ENCODE measurements at regions not wholly inside any gene's neighbourhood (a gene's known extent, or its start where the extent isn't known, plus 50 kb on each side); places are given as distances from the start of the nearest gene placed in this dataset.

DNA sequence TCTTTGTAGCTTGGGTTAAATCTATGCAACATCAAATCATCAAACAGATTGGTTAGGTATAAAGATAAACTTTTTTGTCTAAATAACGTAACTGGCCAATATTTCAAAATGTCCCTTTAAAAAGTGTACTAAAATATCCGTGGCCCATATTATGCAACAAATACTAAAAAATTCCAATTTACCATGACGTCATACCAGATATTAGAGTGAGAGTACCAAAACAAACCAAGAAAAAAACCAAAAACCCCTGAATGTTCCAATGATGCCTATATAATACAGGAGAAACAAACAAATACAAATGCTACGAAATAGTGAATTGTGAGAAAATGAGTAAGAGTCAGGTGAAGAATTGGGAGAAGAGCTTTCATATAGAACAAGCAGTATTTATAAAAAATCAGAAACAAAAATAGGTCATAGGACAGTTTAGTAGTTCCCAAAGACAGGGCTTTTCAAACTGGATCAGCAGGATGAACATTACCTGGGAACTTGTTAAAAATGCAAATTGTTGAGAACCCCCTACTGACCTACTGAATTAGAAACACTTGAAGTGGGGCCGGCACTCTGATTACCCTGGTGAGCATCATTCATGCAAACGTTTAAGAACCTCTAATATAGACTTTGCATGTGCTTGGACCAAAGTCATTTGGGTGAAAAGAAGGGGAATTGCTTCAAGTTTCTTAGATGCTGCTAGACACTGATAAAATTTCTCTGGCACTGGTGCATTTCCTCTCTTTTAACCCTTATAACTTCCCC lies 753.7 kb downstream of the DSC3 start:
- Histone ChIP-seq H3K9me3 (no peaks in the 10 kb centered on the region), H3K27me3 (ENCODE audit: low read depth) (no peaks in the 10 kb centered on the region), H3K27ac (no peak overlapping the region), H3K36me3 (no peaks in the 10 kb centered on the region), H3K4me1 (no peaks in the 10 kb centered on the region), H3K4me3 (no peak overlapping the region)
- intact Hi-C loops (cut with DNase I) = no loop called here
- no peak for ATAC-seq
- TF ChIP-seq, protein P1, sequence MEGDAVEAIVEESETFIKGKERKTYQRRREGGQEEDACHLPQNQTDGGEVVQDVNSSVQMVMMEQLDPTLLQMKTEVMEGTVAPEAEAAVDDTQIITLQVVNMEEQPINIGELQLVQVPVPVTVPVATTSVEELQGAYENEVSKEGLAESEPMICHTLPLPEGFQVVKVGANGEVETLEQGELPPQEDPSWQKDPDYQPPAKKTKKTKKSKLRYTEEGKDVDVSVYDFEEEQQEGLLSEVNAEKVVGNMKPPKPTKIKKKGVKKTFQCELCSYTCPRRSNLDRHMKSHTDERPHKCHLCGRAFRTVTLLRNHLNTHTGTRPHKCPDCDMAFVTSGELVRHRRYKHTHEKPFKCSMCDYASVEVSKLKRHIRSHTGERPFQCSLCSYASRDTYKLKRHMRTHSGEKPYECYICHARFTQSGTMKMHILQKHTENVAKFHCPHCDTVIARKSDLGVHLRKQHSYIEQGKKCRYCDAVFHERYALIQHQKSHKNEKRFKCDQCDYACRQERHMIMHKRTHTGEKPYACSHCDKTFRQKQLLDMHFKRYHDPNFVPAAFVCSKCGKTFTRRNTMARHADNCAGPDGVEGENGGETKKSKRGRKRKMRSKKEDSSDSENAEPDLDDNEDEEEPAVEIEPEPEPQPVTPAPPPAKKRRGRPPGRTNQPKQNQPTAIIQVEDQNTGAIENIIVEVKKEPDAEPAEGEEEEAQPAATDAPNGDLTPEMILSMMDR (IDR thresholded peaks at IDR 0.05) = no peak
- DNase-seq = no peak

DNA sequence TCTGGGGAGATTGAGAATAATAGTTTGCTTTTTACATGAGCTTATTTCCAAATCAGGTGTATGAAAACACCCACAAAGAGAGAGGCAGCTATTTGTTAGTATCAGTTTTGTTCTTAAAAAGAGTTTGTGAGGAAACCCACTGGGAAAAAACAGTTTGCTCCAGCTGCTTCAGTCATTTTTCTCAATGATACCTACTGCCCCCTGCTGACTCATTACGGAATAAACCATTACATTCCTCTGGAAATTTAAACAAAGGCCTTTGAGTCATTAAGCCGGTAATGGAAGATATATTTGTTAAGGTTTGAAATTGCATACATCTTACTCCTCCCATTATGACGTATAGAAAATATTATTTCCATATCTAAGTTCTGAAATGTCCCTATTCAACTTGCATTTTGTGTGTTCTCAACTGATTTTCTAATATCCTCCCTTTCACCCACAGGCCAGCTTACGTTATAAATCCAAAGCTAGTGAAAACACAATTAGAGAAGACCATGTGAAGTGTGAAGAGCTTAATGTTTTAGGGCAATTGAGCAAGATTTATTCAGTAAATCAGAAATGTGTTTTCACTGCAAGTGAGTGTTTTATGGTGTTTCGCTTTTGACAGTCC lies 761.6 kb downstream of the DSC3 start:
- Histone ChIP-seq H3K27me3 (ENCODE audit: low read depth) (no peaks in the 10 kb centered on the region), H3K27ac (no peak overlapping the region), H3K4me3 (no peak overlapping the region), H3K4me1 (no peaks in the 10 kb centered on the region), H3K36me3 (no peaks in the 10 kb centered on the region), H3K9me3 (no peaks in the 10 kb centered on the region)
- DNase-seq (no peak), ATAC-seq (no peak)
- TF ChIP-seq, protein P1 (IDR thresholded peaks at IDR 0.05) = peak; percentile 56
- intact Hi-C loops (cut with DNase I) = no loop called here

DNA sequence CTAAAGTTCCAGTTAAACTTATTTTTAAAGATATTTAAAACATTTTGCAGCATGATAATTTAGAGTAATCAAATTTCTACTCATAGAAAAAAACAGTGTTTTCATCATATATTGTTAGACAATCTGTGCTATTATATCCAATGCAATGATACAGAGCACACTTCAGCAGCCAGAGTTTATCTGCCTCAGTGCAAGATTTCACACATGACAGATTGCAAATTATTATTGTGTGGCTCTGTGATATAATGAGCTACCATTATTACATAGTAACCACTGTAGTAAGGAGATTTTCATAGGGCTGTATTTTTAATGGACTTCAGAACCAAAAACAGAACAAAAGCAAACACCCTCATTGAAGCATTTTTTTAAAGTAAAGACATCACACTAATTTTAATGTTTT lies 762.4 kb downstream of the DSC3 start:
- no peak overlapping the region for H3K4me3 ChIP-seq
- H3K9me3 ChIP-seq = no peaks in the 10 kb centered on the region
- no peak overlapping the region for H3K27ac ChIP-seq
- ATAC-seq (no peak), DNase-seq (no peak)
- TF ChIP-seq, protein P1 (IDR thresholded peaks at IDR 0.05) = no peak
- no peaks in the 10 kb centered on the region for H3K27me3 ChIP-seq (ENCODE audit: low read depth)
- no peaks in the 10 kb centered on the region for H3K4me1 ChIP-seq
- H3K36me3 ChIP-seq = no peaks in the 10 kb centered on the region
- intact Hi-C loops (cut with DNase I) = no loop called here

DNA sequence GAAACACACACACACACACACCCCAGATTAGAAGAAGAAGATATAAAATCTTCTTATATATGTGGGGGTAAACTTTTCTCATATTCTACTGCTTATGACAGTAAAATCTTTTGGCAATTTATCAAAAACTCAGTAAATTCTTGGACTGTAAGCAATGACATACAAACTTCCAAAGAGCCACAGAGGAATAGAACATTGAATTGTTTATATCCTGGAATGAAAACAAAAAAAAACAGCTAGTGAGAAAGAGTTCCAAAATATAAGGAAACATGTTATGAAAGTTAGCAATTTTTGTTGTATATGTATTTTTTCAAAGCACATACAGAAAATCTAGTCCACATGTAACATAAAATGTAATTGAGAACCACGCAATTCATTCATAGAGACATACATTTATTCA lies 764.9 kb downstream of the DSC3 start:
- H3K4me1 ChIP-seq = no peaks in the 10 kb centered on the region
- DNase-seq (no peak), ATAC-seq (no peak)
- no peak overlapping the region for H3K27ac ChIP-seq
- H3K27me3 ChIP-seq (ENCODE audit: low read depth) = no peaks in the 10 kb centered on the region
- TF ChIP-seq, protein P1 (IDR thresholded peaks at IDR 0.05) = no peak
- intact Hi-C loops (cut with DNase I) = no loop called here
- H3K9me3 ChIP-seq = no peaks in the 10 kb centered on the region
- no peak overlapping the region for H3K4me3 ChIP-seq
- H3K36me3 ChIP-seq = no peaks in the 10 kb centered on the region

DNA sequence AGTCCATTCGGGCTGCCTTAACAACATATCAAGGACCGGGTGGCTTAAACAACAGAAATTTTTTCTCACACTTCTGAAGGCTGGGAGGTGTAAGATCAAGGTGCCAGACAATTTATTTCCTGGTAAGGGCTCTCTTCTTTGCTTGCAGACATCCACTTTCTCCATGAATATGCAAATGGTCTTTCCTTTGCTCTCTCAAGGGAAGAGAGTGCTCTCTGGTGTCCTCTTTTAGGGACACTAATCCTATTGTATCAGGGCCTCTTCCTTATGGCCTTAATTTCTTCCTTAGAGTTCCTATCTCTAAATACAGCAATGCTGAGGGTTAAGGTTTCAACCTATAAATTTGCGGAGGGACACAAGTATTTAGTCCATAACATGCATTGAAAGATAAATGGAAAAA lies 770.8 kb downstream of the DSC3 start:
- Histone ChIP-seq H3K36me3 (no peaks in the 10 kb centered on the region), H3K4me1 (no peaks in the 10 kb centered on the region), H3K4me3 (no peak overlapping the region), H3K27ac (no peak overlapping the region), H3K27me3 (ENCODE audit: low read depth) (no peaks in the 10 kb centered on the region), H3K9me3 (no peaks in the 10 kb centered on the region)
- ATAC-seq (no peak), DNase-seq (no peak)
- intact Hi-C loops (cut with DNase I) = no loop called here
- TF ChIP-seq, protein P1 (IDR thresholded peaks at IDR 0.05) = no peak

Data from lower lobe of right lung (tissue), 2 donors.